Heart right ventricle (tissue), 16 donors: ENCODE measurements at regions not wholly inside any gene's neighbourhood (a gene's known extent, or its start where the extent isn't known, plus 50 kb on each side); places are given as distances from the start of the nearest gene placed in this dataset.

Experiments
- ATAC-seq, 8 donors: fragments of 200-7000 bp; cut with Tn5 transposase; one replicate each; pipeline ENCODE4 v1.9.1; 2020; ENCODE audit warnings: mild to moderate bottlenecking in 8 of 8, moderate library complexity in 8 of 8, moderate number of reproducible peaks in 1 of 8
- DNase-seq, 2 donors: peaks; one replicate each; pipeline ENCODE4 v3.0.0-alpha.2; 2020
- H3K27ac ChIP-seq, 10 donors: fragments of 200-600 bp; sonication (generic) in 2 of 10; one replicate each; pipeline versions ENCODE4 v1.5.0 to v1.8.0; 2020 to 2022; ENCODE audit warnings: mild to moderate bottlenecking in 3 of 10
- H3K27me3 ChIP-seq, 7 donors: fragments of 200-600 bp; one replicate each; pipeline ENCODE4 v1.8.0; 2021 to 2022; ENCODE audit warnings: mild to moderate bottlenecking in 2 of 7
- H3K36me3 ChIP-seq, 9 donors: fragments of 200-600 bp; sonication (generic) in 1 of 9; one replicate each; pipeline versions ENCODE4 v1.5.0 to v1.8.0; 2020 to 2022; ENCODE audit warnings: mild to moderate bottlenecking in 2 of 9
- H3K4me1 ChIP-seq, 9 donors: fragments of 200-600 bp; sonication (generic) in 1 of 9; one replicate each; pipeline versions ENCODE4 v1.5.0 to v1.8.0; 2020 to 2022; ENCODE audit warnings: mild to moderate bottlenecking in 4 of 9
- H3K4me3 ChIP-seq, 10 donors: fragments of 200-600 bp; sonication (generic) in 2 of 10; one replicate each; pipeline versions ENCODE4 v1.5.0 to v1.8.0; 2020 to 2022; ENCODE audit warnings: mild to moderate bottlenecking in 7 of 10, moderate library complexity in 2 of 10
- H3K9me3 ChIP-seq, 11 donors: fragments of 200-600 bp in 10 of 11; sonication (generic) in 2 of 11; one replicate each; pipeline versions ENCODE4 v1.5.0 to v1.8.0; 2013 to 2022; ENCODE audit warnings: mild to moderate bottlenecking in 2 of 11, control low read depth in 1 of 11, moderate library complexity in 1 of 11
- WGBS, 2 donors: extraction: QIAGEN DNeasy Blood & Tissue Kit; methylation state at CpG; one replicate each; pipeline ENCODE4 v1.1.7; 2013; ENCODE audit warnings: inconsistent platforms in 1 of 2; 5-methylcytosine and 5-hydroxymethylcytosine counted together
- intact Hi-C, 10 donors: fragments of 100-400 bp; cut with DNase I; formaldehyde crosslinking; loops; one replicate each; pipeline versions ENCODE4 v1.11.1 to v1.14.2; 2022
- TF ChIP-seq, protein P1 (sequence below), 9 donors: fragments of 200-600 bp; sonication (generic) in 2 of 9; IDR thresholded peaks; one replicate each; pipeline versions ENCODE4 v1.5.0 to v1.8.0; 2021 to 2022; ENCODE audit warnings: antibody characterized with exemption in 9 of 9, mild to moderate bottlenecking in 5 of 9, moderate library complexity in 1 of 9
- donor health status: Arrhythmogenic right ventricular cardiomyopathy.
- donor health status: ischemic (EF 13 %, LVEDD 7.1; RV severe dilation, severe dysfunction).
- donor health status: healthy with polysubstance abuse.
- donor health status: DM: no; HTN: yes; CAD: no.
- donor health status: DM: no; HTN: no; CAD: no.
- donor health status: ischemic (EF 25% LVEDD 6.9; RV normal size, moderate dysfunction).
- donor health status: ischemic (EF 25% LVEDD 5.7; RV mildly dilated, moderate dysfunction).
- donor health status: healthy.
- donor health status: DM: yes; HTN: yes; CAD: no.
- donor health status: Ischemic cardiomyopathy.
- donor health status: ischemic (EF 35%, LVEDD 5.7; RV mildly dilated, moderate dysfunction).
- donor health status: nonischemic (EF 11% LVEDD 7.7; RV severe dilation, severe dysfunction).
- donor health status: DM: yes; HTN: yes; CAD: no.
- donor health status: PGD.
- donor health status: ischemic (EF 29% LVEDD 5.4; RV normal size, mild dysfunction).
- donor health status: nonischemic (EF 23%, LVEDD 6.1; RV moderate dilation, normal function).

DNA sequence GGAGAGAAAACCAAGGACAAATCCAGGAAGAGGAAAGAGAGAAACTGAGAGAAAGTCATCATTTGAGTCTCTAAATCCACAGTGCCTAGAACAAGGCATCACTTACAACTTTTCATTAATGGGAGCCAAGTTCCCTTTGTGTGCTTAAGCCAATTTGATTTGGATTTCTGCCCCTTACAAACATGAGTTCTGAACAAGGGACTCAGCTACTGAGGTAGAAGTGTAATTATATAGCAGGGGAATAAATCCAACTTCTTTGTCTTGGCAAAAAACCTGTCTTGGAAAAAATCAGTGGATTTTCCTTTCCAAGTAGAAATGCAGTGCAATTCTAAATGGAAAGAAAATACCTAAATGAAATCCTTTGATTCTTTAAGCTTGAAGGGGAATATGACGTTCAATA lies 307.2 kb upstream of the CNTN3 start:
- DNase-seq (no peak), ATAC-seq (no peak)
- no peaks in the 10 kb centered on the region for H3K27me3 ChIP-seq
- H3K4me3 ChIP-seq, result no peak overlapping the region
- no peaks in the 10 kb centered on the region for H3K9me3 ChIP-seq
- no peak overlapping the region for H3K27ac ChIP-seq
- 77 to 85% methylated on average over 1 of the region's 1 CpG for WGBS, 2 donors
- TF ChIP-seq, protein P1, sequence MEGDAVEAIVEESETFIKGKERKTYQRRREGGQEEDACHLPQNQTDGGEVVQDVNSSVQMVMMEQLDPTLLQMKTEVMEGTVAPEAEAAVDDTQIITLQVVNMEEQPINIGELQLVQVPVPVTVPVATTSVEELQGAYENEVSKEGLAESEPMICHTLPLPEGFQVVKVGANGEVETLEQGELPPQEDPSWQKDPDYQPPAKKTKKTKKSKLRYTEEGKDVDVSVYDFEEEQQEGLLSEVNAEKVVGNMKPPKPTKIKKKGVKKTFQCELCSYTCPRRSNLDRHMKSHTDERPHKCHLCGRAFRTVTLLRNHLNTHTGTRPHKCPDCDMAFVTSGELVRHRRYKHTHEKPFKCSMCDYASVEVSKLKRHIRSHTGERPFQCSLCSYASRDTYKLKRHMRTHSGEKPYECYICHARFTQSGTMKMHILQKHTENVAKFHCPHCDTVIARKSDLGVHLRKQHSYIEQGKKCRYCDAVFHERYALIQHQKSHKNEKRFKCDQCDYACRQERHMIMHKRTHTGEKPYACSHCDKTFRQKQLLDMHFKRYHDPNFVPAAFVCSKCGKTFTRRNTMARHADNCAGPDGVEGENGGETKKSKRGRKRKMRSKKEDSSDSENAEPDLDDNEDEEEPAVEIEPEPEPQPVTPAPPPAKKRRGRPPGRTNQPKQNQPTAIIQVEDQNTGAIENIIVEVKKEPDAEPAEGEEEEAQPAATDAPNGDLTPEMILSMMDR (IDR thresholded peaks at IDR 0.05), result no peak
- no peaks in the 10 kb centered on the region for H3K36me3 ChIP-seq
- no peaks in the 10 kb centered on the region for H3K4me1 ChIP-seq
- intact Hi-C loops, result no loop called here

DNA sequence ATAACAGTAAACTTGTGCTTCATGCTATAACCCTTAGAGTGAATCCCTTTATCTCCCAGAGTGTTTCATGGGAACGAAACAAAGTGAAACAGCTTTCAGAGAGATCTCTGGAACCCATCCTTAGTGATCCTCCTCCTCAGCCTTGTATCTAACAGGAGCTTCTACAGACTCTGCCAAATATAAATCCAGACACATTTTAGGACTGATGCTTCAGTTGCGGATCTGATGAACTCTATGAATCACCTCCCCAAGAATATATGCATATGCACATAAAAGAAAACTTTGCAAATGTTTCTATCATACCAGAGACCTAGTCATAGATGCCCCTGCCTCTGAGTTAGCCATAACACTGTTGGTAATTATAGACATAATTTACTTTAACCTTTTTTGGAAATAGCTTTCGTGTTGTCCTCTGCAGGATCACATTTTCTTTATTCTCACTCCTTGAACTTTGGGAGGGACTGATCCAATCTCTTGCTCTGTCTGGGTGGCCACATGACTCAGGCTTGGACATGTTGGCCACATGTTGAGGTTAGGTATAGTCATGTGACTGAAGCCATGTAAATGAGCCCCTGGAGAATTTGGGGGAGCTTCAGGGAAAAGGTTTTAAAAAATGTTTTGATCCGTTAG lies 306.4 kb upstream of the CNTN3 start:
- no peaks in the 10 kb centered on the region for H3K36me3 ChIP-seq
- H3K27ac ChIP-seq, result no peak overlapping the region
- WGBS, 2 donors, result 62 to 69% methylated on average over 4 of the region's 4 CpGs
- H3K9me3 ChIP-seq, result no peaks in the 10 kb centered on the region
- TF ChIP-seq, protein P1 (IDR thresholded peaks at IDR 0.05), result no peak
- intact Hi-C loops, result no loop called here
- no peak for DNase-seq
- no peaks in the 10 kb centered on the region for H3K27me3 ChIP-seq
- no peak overlapping the region for H3K4me3 ChIP-seq
- ATAC-seq, result no peak
- no peaks in the 10 kb centered on the region for H3K4me1 ChIP-seq

DNA sequence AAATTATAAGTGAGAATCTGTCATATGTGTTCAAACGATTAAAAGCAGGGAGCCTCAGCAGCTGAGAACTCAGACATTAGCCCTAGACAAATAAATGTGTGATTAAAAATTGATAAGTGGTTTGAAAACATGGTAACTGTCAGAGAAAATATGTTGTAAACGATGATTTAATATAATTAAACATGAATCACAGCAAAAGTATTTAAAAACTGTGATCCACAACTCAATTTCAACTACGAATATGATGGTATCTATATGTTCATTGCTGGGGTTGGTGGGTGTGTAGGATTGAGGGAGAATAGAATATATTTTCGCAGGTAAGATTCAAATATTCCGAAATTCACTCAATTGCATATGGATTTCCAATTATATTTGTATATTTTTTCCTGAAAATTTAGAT lies 302.2 kb upstream of the CNTN3 start:
- Histone ChIP-seq H3K36me3 (no peaks in the 10 kb centered on the region), H3K27ac (no peak overlapping the region), H3K9me3 (no peaks in the 10 kb centered on the region), H3K27me3 (no peaks in the 10 kb centered on the region), H3K4me3 (no peak overlapping the region), H3K4me1 (no peaks in the 10 kb centered on the region)
- intact Hi-C loops, result no loop called here
- DNase-seq (no peak), ATAC-seq (no peak)
- TF ChIP-seq, protein P1 (IDR thresholded peaks at IDR 0.05), result no peak
- 63 to 65% methylated on average over 5 of the region's 5 CpGs for WGBS, 2 donors

DNA sequence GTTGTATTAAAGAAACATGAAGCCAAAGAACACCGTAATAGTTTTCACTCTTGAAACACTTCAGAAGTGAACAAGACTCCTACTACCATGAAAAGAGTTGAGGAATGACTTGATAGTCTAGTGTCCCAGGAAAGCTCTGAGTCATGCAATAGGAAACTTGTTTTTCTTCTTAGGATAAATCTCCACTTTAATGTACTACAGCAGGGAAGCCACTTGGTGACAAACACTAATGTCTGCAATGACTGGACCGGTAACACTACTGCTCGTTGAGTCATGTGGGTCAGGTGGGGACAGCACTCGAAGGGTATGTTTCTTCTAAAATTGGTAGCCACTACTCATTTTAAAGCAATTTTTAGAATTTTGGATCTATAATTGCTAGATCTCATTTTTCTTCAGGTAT lies 291.7 kb upstream of the CNTN3 start:
- Histone ChIP-seq H3K27ac (no peak overlapping the region), H3K4me3 (no peak overlapping the region), H3K4me1 (no peaks in the 10 kb centered on the region), H3K27me3 (no peaks in the 10 kb centered on the region), H3K36me3 (no peaks in the 10 kb centered on the region), H3K9me3 (peaks cover 0 to 11% (median 0%) of the 10 kb centered on the region in 11 donors)
- intact Hi-C loops, result no loop called here
- 73 to 83% methylated on average over 4 of the region's 4 CpGs for WGBS, 2 donors
- DNase-seq (no peak), ATAC-seq (no peak)
- TF ChIP-seq, protein P1 (IDR thresholded peaks at IDR 0.05), result no peak
